COLO668 (cell line): ENCODE measurements at regions not wholly inside any gene's neighbourhood (a gene's known extent, or its start where the extent isn't known, plus 50 kb on each side); places are given as distances from the start of the nearest gene placed in this dataset.
A peak's percentile ranks its signal among the peaks of the same experiment; 100 is the strongest.
"Not testable (repeated sequence)": the region's sequence is repeated elsewhere in the genome, so short reads cannot be mapped to it uniquely, and the experiment has no call there.

Experiments
- DNase-seq: peaks from one replicate; lab custom pipeline; 2025; ENCODE audit not compliant: unreplicated experiment; lab: John Stamatoyannopoulos, UW

GRCh38 chr6:150765067-150765764, 100.3 kb upstream of the MTHFD1L start:
- DNase-seq, result no peak

GRCh38 chr6:150766201-150766997, 99.1 kb upstream of the MTHFD1L start:
- no peak for DNase-seq

DNA sequence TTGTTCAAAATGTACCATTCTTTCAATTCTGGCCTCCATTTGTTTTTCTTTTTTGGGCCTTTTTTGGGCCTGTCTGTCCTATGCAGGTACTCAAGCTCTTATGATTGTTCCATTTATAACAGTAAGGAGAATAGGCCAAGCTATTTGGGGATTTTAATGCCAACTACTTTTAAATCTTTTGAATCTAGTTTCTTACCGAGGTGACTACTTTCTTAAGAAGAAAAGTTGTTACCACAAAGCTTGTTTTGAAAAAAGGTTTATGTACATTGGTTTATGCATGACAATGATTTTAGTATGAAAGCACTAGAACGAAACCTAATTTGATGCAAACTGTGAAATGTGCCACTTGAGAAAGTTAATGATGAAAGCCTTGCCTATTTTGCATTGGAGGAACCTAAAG, 98.3 kb upstream of the MTHFD1L start:
- no peak for DNase-seq

DNA sequence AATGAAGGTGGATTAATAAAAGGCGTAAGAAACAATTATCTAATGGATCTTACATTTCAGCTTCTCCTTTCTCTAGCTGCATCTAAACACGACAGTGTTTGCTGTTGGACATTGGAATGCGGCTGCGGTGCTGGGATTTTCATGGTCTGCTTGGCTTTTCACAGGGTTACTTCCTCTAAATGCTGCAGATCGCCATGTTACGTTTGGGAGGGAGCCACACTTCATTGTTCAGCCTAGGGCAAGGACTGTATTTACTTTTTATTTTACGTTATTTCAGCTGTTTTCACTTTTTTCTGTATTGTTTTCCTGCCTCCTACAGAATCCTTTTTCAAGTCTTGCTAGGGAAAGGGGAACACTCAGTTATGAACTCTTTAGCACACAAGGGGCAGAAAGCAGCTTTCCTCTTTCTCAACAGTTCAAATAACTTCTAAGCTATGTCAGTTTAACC, 97.9 kb upstream of the MTHFD1L start:
- no peak for DNase-seq

DNA sequence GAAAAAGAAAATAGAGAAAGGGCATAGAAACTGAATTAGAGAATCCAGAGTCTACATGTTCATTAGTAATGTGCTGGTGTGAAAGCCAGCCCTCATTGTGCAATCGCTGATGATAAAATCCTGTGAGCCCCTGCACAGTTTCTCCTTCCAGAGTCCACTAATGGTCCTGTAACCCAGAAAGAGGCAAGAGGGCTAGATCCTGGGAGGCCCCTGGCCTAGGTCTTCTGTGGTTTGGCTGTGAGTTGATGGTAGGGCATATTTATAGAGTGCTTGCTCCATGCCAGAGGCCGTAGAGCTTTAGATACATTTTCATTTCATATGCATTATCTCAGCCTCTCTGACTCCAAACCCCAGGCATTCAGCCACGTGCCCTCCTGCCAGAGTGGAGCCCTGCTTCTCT, 94.9 kb upstream of the MTHFD1L start:
- DNase-seq, result no peak

DNA sequence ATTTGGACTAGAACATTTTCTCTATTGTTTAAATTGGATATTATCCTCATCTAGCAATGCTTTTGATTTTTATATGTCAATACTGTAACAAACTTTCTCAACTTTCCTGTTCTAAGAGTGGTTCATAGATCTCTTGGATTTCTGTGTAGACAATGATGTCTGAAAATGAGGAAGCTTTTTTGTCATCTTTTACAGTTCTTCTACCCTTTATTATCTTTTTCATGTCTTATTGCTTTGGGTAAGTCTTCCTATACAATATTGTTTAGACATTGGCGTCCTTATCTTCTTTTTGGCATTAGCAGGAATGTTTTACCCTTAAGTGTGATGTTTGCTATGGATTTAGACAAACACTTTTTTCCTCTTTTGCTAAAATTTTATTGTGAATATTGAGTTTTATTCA, 91.5 kb upstream of the MTHFD1L start:
- no peak for DNase-seq

- DNase-seq, result no peak
These were observed 89.9 kb upstream of the MTHFD1L start for GRCh38 chr6:150775415-150776203.

GRCh38 chr6:150777736-150778135, 87.8 kb upstream of the MTHFD1L start:
- DNase-seq, result no peak

DNA sequence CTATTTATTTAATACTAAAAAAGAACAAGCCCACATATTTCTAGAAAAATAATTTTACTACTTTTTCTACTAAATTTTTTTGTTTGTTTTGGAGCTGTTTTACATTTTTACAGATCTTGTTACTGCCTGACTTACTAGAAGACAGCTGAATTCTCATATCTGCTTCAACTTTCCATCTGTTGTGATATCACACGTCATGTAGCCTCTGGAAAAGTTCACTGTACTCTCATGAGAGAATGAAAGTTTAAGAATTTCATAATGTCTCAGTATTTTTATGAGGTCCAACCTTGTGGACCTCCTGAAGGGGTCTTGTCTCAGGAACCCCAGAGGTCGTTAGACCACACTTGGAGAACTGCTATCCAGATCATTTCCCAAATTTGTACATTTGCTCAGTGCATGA, 81.7 kb upstream of the MTHFD1L start:
- no peak for DNase-seq

DNA sequence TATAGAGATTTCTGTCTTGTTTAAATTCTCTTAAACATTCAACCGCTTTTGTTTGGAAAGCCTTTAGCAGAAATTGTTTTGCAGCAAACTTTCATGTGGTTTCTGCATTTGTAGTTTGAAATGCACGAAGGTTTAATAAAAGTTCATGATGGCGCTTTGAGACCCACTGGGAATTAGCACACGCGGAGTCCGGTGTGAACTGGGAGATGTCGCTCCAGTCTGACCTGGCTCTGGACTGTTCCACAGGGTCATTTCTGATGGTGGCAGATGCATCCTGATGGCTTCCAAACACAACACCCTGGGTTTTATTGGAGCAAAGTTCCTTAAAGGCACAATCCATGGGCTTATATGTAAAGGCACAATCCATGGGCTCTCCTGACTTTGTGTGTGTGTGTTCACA, 78.1 kb upstream of the MTHFD1L start:
- no peak for DNase-seq

- DNase-seq, result no peak
These were observed 77.4 kb upstream of the MTHFD1L start for GRCh38 chr6:150788089-150788488.

DNA sequence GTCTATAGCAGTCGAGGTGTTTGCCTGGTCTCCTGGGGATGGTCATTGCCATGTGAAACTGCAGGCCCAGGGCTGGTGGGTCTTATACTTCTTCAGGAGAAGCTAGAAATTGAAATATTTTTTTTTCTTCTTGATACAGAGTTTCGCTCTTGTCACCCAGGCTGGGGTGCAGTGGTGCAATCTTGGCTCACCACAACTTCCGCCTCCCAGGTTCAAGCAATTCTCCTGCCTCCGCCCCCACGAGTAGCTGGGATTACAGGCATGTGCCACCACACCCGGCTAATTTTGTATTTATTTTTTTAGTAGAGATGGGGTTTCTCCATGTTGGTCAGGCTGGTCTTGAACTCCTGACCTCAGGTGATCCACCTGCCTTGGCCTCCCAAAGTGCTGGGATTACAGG, 75.6 kb upstream of the MTHFD1L start:
- not testable (repeated sequence) for DNase-seq

DNA sequence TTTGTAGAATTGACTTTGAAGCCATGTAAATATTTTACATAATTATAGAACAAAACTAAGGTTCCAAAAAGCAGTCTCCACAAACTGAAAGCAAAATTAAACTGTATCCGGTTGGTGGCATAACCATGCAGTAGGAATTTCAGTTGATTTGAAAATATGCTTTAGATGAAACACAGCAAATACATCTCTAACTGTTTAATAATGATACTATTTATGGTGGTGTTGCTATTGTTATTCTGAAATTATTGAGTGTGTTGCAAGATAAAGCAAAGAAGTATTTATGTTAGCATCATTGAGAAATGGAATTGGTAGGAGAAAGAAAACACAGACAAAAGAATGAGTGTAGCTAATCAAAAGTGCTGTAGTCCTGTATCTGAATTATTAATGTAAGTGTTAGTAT, 73.8 kb upstream of the MTHFD1L start:
- no peak for DNase-seq

- no peak for DNase-seq
These were observed 67.6 kb upstream of the MTHFD1L start for GRCh38 chr6:150797949-150798348.

DNA sequence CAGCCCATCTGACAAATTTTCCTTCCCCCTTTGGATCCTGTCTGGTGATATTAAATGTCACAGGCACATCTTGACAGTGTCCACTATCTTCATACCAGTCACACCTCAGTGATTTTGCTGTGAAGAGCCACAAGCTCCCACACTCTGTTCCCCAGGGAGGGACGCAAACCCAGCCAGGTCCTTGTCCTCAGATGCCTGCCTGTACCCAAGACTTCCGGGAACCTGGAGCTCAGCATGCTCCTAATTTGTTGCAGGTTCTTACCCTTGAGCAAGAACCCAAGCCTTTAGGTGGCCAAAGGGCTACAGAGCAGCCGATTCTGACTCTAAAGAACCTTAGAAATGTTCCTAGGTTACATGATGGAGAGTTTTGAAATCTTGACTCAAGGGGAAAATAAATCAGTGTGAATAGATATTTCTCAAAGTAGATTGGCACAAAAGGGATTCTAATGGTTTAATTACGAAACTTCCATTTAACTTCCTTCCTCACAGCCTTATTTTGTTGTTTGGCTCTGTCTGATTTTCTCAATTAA, 66.2 kb upstream of the MTHFD1L start:
- DNase-seq, result no peak

GRCh38 chr6:150800674-150801314, 64.7 kb upstream of the MTHFD1L start:
- no peak for DNase-seq

GRCh38 chr6:150806790-150807189, 58.7 kb upstream of the MTHFD1L start:
- DNase-seq, result no peak

GRCh38 chr6:150813319-150813992, 52.0 kb upstream of the MTHFD1L start:
- DNase-seq, result peak; percentile 2

DNA sequence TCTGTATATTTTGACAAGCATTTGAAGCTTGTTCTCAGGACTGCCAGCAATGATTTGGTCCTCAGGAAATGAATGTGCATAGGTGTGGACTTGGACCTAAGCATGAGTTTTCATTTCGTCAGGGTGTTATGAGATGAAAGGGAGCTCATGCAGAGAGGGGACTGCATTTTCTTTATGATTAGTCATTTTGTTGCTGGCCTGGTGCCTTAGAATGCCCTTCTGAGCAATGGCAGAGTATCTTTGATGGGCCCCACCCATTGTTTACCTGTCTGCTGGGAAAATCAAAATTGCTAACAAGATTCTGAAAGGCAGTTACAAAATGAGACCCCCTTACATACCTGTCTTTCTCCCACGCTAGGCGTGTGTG, 51.5 kb upstream of the MTHFD1L start:
- no peak for DNase-seq
